ENCODE measurements at regions not wholly inside any gene's neighbourhood (a gene's known extent, or its start where the extent isn't known, plus 50 kb on each side); places are given as distances from the start of the nearest gene placed in this dataset.

DNA sequence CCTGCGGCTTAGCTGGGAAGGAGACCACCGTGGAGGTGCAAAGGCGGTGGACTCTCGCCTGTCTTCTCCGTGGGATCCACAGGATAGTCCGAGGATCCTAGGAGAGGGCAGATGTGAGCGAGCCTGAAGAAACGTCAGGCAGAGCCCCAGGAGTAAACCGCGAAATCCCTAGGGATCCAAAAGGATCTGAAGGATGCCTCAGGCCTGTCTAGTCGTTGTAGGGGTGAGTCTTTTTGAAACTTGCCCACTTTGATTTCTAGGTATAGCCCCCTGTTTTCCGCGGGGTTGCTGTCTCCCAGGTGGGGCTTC lies 576.5 kb downstream of the KCNJ18 start:
- TF ChIP-seq, protein P1, sequence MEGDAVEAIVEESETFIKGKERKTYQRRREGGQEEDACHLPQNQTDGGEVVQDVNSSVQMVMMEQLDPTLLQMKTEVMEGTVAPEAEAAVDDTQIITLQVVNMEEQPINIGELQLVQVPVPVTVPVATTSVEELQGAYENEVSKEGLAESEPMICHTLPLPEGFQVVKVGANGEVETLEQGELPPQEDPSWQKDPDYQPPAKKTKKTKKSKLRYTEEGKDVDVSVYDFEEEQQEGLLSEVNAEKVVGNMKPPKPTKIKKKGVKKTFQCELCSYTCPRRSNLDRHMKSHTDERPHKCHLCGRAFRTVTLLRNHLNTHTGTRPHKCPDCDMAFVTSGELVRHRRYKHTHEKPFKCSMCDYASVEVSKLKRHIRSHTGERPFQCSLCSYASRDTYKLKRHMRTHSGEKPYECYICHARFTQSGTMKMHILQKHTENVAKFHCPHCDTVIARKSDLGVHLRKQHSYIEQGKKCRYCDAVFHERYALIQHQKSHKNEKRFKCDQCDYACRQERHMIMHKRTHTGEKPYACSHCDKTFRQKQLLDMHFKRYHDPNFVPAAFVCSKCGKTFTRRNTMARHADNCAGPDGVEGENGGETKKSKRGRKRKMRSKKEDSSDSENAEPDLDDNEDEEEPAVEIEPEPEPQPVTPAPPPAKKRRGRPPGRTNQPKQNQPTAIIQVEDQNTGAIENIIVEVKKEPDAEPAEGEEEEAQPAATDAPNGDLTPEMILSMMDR (IDR thresholded peaks at IDR 0.05) = no peak
- TF ChIP-seq EZH2phosphoT487 (IDR thresholded peaks at IDR 0.05) = no peak

Data from neural progenitor cell (in vitro differentiated cells).